RWPE1 (cell line): ENCODE measurements at regions not wholly inside any gene's neighbourhood (a gene's known extent, or its start where the extent isn't known, plus 50 kb on each side); places are given as distances from the start of the nearest gene placed in this dataset.

Experiments used
- CTCF ChIA-PET: fragments of 350-600 bp; sonication (Branson Sonifier 250); formaldehyde crosslinking; extraction: SDS; loops from one replicate; lab custom pipeline; 2021; lab: Yijun Ruan, JAX
- POLR2A ChIA-PET: fragments of 400-600 bp; formaldehyde crosslinking; extraction: SDS; loops from one replicate; lab custom pipeline; 2020; ENCODE audit warnings: antibody characterized with exemption; ENCODE audit not compliant: low non-redundant PET; lab: Yijun Ruan, JAX
- DNase-seq: peaks from one replicate; pipeline ENCODE4 v3.0.0; 2012; ENCODE audit warnings: low spot score
- H3K27ac ChIP-seq: fragments of 450-650 bp; 2 replicates; pipeline ENCODE4 v1.5.1; 2017
- CTCF ChIP-seq: fragments of 450-650 bp; conservative IDR thresholded peaks from 2 replicates; pipeline ENCODE4 v1.5.1; 2017; ENCODE audit warnings: low read depth, mild to moderate bottlenecking

- DNase-seq: no peak
- POLR2A ChIA-PET: no interaction called here
- no peak overlapping the region for H3K27ac ChIP-seq
- no peak for TF ChIP-seq CTCF
- CTCF ChIA-PET: no interaction called here
Measured at GRCh38 chr1:80778094-80778840, 1022.5 kb upstream of the ADGRL2 start.

GRCh38 chr1:80776266-80776665 is 1024.5 kb upstream of the ADGRL2 start:
- no peak for DNase-seq
- TF ChIP-seq CTCF: no peak
- POLR2A ChIA-PET: no interaction called here
- no peak overlapping the region for H3K27ac ChIP-seq
- CTCF ChIA-PET: interaction anchor here (0.6 to 0.8 kb wide), 2 partner anchors 9 to 215 kb away, joined by 4 read pairs; no protein-coding TSS in a partner anchor

- no peak for TF ChIP-seq CTCF
- ChIA-PET CTCF (interaction anchor here (0.6 kb wide), 1 partner anchor 14 kb away, joined by 3 read pairs; no protein-coding TSS in a partner anchor), POLR2A (no interaction called here)
- no peak for DNase-seq
- no peak overlapping the region for H3K27ac ChIP-seq
Measured at GRCh38 chr1:80769208-80769750, 1031.5 kb upstream of the ADGRL2 start.

GRCh38 chr1:80767711-80768110 is 1033.0 kb upstream of the ADGRL2 start:
- no peak for TF ChIP-seq CTCF
- no peak overlapping the region for H3K27ac ChIP-seq
- no peak for DNase-seq
- POLR2A ChIA-PET: no interaction called here
- CTCF ChIA-PET: interaction anchor here (0.9 kb wide), 1 partner anchor 9 kb away, joined by 4 read pairs; no protein-coding TSS in a partner anchor

- TF ChIP-seq CTCF: no peak
- POLR2A ChIA-PET: no interaction called here
- CTCF ChIA-PET: no interaction called here
- H3K27ac ChIP-seq: no peak overlapping the region
- DNase-seq: no peak
Measured at GRCh38 chr1:80759354-80759753, 1041.4 kb upstream of the ADGRL2 start.

- DNase-seq: no peak
- POLR2A ChIA-PET: no interaction called here
- H3K27ac ChIP-seq: no peak overlapping the region
- no peak for TF ChIP-seq CTCF
- CTCF ChIA-PET: no interaction called here
Measured at GRCh38 chr1:80755944-80756343, 1044.8 kb upstream of the ADGRL2 start.
